Parathyroid adenoma (tissue), 2 donors: ENCODE measurements at regions not wholly inside any gene's neighbourhood (a gene's known extent, or its start where the extent isn't known, plus 50 kb on each side); places are given as distances from the start of the nearest gene placed in this dataset.
"Not testable (repeated sequence)": the region's sequence is repeated elsewhere in the genome, so short reads cannot be mapped to it uniquely, and the experiment has no call there.

ENCODE experiments used
- H2AFZ ChIP-seq: fragments of 300-600 bp; sonication (generic); one replicate; pipeline ENCODE4 v1.7.0; 2017; ENCODE audit warnings: antibody characterized with exemption, mild to moderate bottlenecking
- H3K27ac ChIP-seq: fragments of 300-600 bp; sonication (generic); one replicate; pipeline ENCODE4 v1.7.0; 2017
- H3K27me3 ChIP-seq: fragments of 300-600 bp; sonication (generic); one replicate; pipeline ENCODE4 v1.7.0; 2017; ENCODE audit warnings: low read length; ENCODE audit not compliant: control insufficient read depth, insufficient read depth
- H3K36me3 ChIP-seq: fragments of 300-600 bp; sonication (generic); one replicate; pipeline ENCODE4 v1.7.0; 2017; ENCODE audit warnings: low read length; ENCODE audit not compliant: control insufficient read depth, insufficient read depth
- H3K4me1 ChIP-seq: fragments of 300-600 bp; sonication (generic); one replicate; pipeline ENCODE4 v1.7.0; 2017; ENCODE audit warnings: control low read depth
- H3K4me2 ChIP-seq: fragments of 300-600 bp; sonication (generic); one replicate; pipeline ENCODE4 v1.7.0; 2017; ENCODE audit warnings: low read length
- H3K4me3 ChIP-seq: fragments of 300-600 bp; sonication (generic); one replicate; pipeline ENCODE4 v1.7.0; 2017; ENCODE audit warnings: low read depth, low read length
- H3K79me2 ChIP-seq: fragments of 300-600 bp; sonication (generic); one replicate; pipeline ENCODE4 v1.7.0; 2017; ENCODE audit warnings: control low read depth
- H3K9ac ChIP-seq: fragments of 300-600 bp; sonication (generic); one replicate; pipeline ENCODE4 v1.7.0; 2017; ENCODE audit warnings: mild to moderate bottlenecking
- H3K9me3 ChIP-seq: fragments of 300-600 bp; sonication (generic); one replicate; pipeline ENCODE4 v1.7.0; 2017; ENCODE audit warnings: low read length; ENCODE audit not compliant: control insufficient read depth
- TF ChIP-seq, protein P1 (sequence below): fragments of 300-600 bp; sonication (generic); IDR thresholded peaks from one replicate; pipeline ENCODE4 v1.7.0; 2017; ENCODE audit warnings: antibody characterized with exemption, mild to moderate bottlenecking
- donor health status: primary hyperparathyroidism.

DNA sequence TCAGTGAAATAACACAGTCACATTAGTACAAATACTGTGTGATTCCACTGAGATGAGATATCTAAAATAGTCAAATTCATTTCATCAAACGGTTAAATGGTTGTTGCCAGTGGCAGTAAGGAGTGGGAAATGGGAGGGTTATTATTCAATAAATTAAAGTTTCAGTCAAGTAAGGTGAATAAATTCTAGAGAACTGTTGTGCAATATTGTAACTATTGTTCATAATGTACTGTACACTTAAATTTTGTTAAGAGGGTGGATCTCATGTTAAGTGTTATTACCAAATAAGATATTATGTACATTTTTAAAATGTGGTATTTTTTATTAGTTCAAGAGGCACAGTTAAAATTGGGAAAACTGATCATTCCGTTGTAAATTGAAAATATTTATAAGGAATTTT, 463.3 kb upstream of the BRINP3 start:
- TF ChIP-seq, protein P1, sequence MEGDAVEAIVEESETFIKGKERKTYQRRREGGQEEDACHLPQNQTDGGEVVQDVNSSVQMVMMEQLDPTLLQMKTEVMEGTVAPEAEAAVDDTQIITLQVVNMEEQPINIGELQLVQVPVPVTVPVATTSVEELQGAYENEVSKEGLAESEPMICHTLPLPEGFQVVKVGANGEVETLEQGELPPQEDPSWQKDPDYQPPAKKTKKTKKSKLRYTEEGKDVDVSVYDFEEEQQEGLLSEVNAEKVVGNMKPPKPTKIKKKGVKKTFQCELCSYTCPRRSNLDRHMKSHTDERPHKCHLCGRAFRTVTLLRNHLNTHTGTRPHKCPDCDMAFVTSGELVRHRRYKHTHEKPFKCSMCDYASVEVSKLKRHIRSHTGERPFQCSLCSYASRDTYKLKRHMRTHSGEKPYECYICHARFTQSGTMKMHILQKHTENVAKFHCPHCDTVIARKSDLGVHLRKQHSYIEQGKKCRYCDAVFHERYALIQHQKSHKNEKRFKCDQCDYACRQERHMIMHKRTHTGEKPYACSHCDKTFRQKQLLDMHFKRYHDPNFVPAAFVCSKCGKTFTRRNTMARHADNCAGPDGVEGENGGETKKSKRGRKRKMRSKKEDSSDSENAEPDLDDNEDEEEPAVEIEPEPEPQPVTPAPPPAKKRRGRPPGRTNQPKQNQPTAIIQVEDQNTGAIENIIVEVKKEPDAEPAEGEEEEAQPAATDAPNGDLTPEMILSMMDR = no peak
- Histone ChIP-seq H2AFZ (no peak overlapping the region), H3K27ac (no peak overlapping the region), H3K4me2 (no peak overlapping the region), H3K9ac (no peak overlapping the region), H3K4me3 (no peak overlapping the region), H3K36me3 (no peaks in the 10 kb centered on the region), H3K9me3 (no peaks in the 10 kb centered on the region), H3K4me1 (no peaks in the 10 kb centered on the region), H3K79me2 (no peaks in the 10 kb centered on the region), H3K27me3 (no peaks in the 10 kb centered on the region)

DNA sequence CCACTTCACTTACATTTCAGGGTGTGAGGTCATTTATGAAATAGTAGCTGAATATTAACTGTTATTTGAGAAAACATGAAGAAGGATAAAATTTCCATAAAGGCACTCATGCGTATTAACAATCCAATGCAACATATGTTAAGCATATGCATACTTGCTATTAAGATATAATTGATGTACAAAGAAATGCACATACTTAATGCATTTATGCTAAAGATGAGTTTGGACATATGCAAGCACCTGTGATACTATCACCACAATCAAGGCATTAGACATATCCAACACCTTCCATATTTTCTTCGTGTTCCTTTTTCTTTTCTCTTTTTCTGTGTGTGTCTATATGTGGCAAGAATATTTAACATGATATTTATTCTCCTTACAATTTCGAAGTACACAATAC, 464.8 kb upstream of the BRINP3 start:
- no peak overlapping the region for H3K4me2 ChIP-seq
- H3K9ac ChIP-seq = no peak overlapping the region
- H3K79me2 ChIP-seq = no peaks in the 10 kb centered on the region
- no peak overlapping the region for H3K4me3 ChIP-seq
- H3K36me3 ChIP-seq = no peaks in the 10 kb centered on the region
- no peak overlapping the region for H2AFZ ChIP-seq
- H3K27ac ChIP-seq = no peak overlapping the region
- H3K9me3 ChIP-seq = no peaks in the 10 kb centered on the region
- TF ChIP-seq, protein P1 = no peak
- H3K4me1 ChIP-seq = no peaks in the 10 kb centered on the region
- no peaks in the 10 kb centered on the region for H3K27me3 ChIP-seq

DNA sequence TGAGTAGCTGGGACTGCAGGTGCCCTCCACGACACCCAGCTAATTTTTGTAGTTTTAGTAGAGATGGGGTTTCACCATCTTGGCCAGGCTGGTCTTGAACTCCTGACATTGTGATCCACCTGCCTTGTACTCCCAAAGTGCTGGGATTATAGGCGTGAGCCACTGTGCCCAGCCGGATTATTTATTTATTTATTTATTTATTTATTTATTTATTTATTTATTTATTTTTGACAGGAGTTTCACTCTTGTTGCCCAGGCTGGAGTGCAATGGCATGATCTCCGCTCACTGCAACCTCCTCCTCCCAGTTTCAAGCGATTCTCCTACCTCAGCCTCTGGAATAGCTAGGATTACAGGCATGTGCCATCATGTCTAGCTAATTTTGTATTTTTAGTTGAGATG, 466.1 kb upstream of the BRINP3 start:
- not testable (repeated sequence) for H3K4me3 ChIP-seq, H3K79me2 ChIP-seq, H3K27me3 ChIP-seq, H3K4me2 ChIP-seq, H2AFZ ChIP-seq, H3K36me3 ChIP-seq, H3K9me3 ChIP-seq, H3K27ac ChIP-seq, H3K9ac ChIP-seq, H3K4me1 ChIP-seq

DNA sequence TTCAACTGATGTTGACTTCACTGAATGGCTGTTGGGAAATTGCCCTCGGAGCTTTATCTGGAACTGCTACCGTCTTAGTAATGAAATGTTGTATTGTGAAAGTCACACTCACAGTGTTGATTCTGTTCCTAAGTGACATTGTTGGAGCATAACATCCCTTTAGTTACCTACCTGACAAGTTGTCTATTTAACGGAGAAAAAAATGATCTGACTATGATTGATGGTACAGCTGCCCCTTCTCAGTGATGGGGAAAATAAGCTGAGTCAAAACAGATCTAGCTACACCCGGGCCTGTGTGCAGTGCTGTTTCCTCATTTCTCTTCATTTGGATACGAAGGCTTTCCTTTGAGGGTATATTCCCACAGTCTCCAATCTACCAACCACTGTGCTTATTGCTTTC, 472.3 kb upstream of the BRINP3 start:
- TF ChIP-seq, protein P1 = no peak
- Histone ChIP-seq H3K9me3 (no peaks in the 10 kb centered on the region), H3K79me2 (no peaks in the 10 kb centered on the region), H2AFZ (no peak overlapping the region), H3K27me3 (no peaks in the 10 kb centered on the region), H3K4me2 (no peak overlapping the region), H3K4me1 (no peaks in the 10 kb centered on the region), H3K9ac (no peak overlapping the region), H3K27ac (no peak overlapping the region), H3K4me3 (no peak overlapping the region), H3K36me3 (no peaks in the 10 kb centered on the region)

DNA sequence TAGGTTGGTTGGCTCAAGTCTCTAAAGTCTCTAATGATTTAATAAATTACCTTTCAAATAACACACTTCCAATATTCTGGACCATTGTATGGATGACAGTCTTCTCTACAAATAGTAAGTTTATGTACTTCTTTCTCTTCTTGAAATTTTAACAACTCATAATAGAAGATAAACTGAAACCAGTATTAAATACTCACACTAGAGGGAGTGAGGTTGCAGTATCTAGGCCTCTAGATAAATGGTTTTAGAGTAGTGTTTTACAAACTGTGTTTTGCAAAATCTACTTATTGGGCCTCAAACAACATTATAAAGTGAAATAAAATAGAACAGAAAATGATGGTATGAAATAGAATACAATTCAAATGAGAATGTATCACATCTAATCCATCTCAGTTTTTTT, 479.9 kb upstream of the BRINP3 start:
- no peaks in the 10 kb centered on the region for H3K36me3 ChIP-seq
- no peaks in the 10 kb centered on the region for H3K79me2 ChIP-seq
- H3K4me3 ChIP-seq = no peak overlapping the region
- H3K27me3 ChIP-seq = no peaks in the 10 kb centered on the region
- H3K4me2 ChIP-seq = no peak overlapping the region
- H3K27ac ChIP-seq = no peak overlapping the region
- H3K4me1 ChIP-seq = no peaks in the 10 kb centered on the region
- TF ChIP-seq, protein P1 = no peak
- no peak overlapping the region for H3K9ac ChIP-seq
- no peaks in the 10 kb centered on the region for H3K9me3 ChIP-seq
- no peak overlapping the region for H2AFZ ChIP-seq
